NB4 (cell line): ENCODE measurements at regions not wholly inside any gene's neighbourhood (a gene's known extent, or its start where the extent isn't known, plus 50 kb on each side); places are given as distances from the start of the nearest gene placed in this dataset.

Experiments
- DNase-seq: peaks from one replicate; pipeline ENCODE4 v3.0.0; 2010; ENCODE audit warnings: low read depth
- H3K4me3 ChIP-seq: one replicate; pipeline ENCODE4 v1.5.1; 2011; ENCODE audit warnings: mild to moderate bottlenecking, low read depth, low read length, moderate library complexity
- MYC ChIP-seq: IDR thresholded peaks from 2 replicates; pipeline ENCODE4 v1.6.1; 2011; ENCODE audit warnings: low read depth, low read length
- POLR2A ChIP-seq: IDR thresholded peaks from 2 replicates; pipeline ENCODE4 v1.6.1; 2011; ENCODE audit warnings: mild to moderate bottlenecking; ENCODE audit not compliant: insufficient read length; ENCODE audit errors: extremely low read depth
- TF ChIP-seq, protein P1 (sequence below): IDR thresholded peaks from 2 replicates; pipeline ENCODE4 v1.6.1; 2011; ENCODE audit warnings: low read depth, low read length
- TF ChIP-seq, protein P2 (sequence below): IDR thresholded peaks from one replicate; pipeline ENCODE4 v1.5.1; 2012; ENCODE audit warnings: low read depth, low read length

DNA sequence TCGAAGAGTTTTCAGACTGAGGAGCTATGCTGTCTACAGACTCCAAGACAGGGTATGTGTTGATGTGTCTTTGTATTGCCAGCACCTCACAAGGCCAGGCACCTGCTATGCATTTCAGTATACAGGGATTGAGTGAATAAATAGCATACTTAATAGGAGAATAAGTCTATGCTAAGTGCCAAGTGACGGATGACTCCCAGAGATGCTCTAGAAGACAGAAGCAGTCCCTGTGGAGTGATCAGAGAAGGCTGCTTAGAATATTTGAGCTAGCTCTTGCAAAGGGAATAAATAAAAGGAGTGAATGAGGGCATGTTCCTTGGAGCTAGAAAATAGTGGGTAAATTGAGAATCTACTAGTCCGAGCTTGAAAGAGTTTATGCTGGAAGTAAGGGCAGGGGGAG lies 346.4 kb downstream of the GATA3 start:
- H3K4me3 ChIP-seq: no peak overlapping the region
- no peak for DNase-seq
- TF ChIP-seq POLR2A (no peak), MYC (no peak)
- TF ChIP-seq, protein P1, sequence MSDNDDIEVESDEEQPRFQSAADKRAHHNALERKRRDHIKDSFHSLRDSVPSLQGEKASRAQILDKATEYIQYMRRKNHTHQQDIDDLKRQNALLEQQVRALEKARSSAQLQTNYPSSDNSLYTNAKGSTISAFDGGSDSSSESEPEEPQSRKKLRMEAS: no peak
- TF ChIP-seq, protein P2, sequence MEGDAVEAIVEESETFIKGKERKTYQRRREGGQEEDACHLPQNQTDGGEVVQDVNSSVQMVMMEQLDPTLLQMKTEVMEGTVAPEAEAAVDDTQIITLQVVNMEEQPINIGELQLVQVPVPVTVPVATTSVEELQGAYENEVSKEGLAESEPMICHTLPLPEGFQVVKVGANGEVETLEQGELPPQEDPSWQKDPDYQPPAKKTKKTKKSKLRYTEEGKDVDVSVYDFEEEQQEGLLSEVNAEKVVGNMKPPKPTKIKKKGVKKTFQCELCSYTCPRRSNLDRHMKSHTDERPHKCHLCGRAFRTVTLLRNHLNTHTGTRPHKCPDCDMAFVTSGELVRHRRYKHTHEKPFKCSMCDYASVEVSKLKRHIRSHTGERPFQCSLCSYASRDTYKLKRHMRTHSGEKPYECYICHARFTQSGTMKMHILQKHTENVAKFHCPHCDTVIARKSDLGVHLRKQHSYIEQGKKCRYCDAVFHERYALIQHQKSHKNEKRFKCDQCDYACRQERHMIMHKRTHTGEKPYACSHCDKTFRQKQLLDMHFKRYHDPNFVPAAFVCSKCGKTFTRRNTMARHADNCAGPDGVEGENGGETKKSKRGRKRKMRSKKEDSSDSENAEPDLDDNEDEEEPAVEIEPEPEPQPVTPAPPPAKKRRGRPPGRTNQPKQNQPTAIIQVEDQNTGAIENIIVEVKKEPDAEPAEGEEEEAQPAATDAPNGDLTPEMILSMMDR: no peak

DNA sequence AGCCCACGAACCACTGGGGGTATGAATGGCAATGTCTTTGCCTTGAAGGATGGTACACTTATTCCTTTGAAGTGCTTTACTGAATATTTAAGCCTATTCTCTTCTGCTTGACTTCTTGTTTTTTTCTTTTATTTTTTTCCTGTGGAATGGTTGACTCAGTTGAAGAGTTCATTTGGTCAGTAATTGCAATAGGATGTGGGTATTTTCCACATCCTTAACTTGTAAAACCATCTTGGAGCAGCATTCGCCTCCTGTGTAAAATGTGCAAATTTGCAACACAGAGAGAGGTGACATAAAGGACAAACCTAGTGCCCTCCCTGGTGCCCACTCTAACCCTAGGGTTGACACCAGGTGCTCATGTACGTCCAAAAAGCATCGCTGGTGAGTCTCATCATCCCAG lies 347.0 kb downstream of the GATA3 start:
- H3K4me3 ChIP-seq: no peak overlapping the region
- TF ChIP-seq MYC (no peak), POLR2A (no peak)
- TF ChIP-seq, protein P2: no peak
- TF ChIP-seq, protein P1: no peak
- no peak for DNase-seq

DNA sequence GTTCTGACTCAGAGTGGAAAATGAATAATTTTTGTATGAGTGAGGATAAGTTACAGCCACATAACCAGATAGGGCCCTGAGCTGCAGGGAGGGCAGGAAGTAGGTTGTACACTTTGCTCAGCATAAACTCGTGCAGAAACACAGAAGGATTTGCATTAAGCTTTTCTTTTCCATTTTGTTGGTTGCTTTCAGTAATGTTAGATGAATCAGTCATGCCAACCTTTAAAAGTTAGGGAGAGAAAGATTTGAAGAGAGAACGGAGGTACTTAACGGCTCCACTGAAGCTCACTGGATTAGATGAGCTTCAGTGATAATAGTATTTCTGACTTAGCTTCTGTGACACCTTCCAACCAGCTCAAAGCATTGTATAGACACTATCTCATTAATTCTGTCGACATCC lies 348.1 kb downstream of the GATA3 start:
- DNase-seq: no peak
- no peak for TF ChIP-seq MYC
- H3K4me3 ChIP-seq: no peak overlapping the region

DNA sequence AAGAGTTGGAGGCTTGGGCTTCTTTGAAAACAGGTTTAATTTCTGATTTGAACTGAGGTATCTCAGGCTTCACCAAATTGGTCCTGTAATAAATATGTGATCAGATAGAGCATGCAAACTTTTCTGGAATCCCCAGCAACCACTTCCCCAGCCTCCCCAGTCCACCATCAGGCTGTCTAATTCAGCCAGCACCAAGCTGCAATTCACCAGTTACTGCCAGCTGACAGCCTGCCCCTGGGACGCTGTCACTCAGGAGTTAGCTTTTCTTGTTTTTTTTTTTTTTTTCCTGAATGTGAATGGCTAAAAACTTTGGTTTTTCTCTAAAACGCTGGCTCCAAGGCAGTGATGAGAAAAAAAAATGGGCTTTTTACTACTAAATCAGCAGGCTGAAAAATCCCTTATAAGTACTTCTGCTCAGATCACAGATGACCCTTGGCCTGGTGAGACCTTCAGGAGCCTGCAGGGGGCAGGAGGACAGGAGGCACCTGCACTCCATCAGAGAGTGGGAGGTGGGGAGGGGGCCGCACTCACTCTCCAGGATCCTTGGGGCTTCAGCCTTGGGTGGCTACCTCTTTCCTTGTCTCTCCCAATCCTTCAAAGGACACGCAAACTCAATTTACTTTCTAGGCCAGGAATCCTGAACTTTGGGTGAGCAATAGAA lies 349.4 kb downstream of the GATA3 start:
- no peak for DNase-seq
- TF ChIP-seq, protein P2: no peak
- TF ChIP-seq MYC: no peak
- TF ChIP-seq, protein P1: no peak
- TF ChIP-seq POLR2A: no peak
- H3K4me3 ChIP-seq: no peak overlapping the region

DNA sequence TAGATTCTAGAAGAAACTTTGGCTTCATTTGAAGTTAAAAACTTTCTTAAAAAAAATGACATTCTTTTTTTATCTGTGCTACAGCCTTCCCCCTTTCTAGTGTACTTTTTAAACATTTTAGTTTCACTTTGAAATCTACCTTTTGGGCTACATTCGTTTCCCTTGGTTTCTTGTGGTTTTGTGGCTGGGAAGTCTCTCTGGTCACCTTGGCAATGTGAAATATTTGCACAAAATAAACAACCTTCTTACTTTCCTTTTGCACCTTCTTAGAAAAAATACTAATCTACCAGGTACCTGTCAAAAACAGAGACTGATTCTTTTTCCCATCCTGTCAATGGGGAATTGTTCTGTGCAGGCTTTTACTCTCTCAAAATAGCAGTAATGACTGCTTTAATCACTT lies 350.2 kb downstream of the GATA3 start:
- no peak overlapping the region for H3K4me3 ChIP-seq
- TF ChIP-seq POLR2A: no peak
- TF ChIP-seq, protein P2: no peak
- TF ChIP-seq, protein P1: no peak
- no peak for TF ChIP-seq MYC
- DNase-seq: no peak

DNA sequence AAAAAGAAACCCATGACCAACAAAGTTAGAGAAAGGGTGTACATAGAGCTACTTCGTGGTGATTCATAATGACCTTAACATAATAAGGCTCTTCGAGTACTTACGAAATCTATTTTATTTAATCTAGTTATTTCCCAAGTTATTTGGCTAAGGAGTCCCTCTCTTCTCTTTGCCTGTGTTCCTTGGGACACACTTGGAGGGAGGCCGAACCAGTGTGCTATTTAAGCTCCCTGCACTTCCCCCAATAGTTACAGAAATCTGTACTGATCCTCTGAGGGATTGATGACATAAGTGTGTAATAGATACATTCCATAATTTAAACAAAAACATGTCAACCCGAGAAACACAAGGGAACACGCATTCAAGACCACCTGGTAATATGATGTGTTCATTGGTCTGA lies 351.1 kb downstream of the GATA3 start:
- DNase-seq: no peak
- no peak for TF ChIP-seq MYC
- no peak overlapping the region for H3K4me3 ChIP-seq

DNA sequence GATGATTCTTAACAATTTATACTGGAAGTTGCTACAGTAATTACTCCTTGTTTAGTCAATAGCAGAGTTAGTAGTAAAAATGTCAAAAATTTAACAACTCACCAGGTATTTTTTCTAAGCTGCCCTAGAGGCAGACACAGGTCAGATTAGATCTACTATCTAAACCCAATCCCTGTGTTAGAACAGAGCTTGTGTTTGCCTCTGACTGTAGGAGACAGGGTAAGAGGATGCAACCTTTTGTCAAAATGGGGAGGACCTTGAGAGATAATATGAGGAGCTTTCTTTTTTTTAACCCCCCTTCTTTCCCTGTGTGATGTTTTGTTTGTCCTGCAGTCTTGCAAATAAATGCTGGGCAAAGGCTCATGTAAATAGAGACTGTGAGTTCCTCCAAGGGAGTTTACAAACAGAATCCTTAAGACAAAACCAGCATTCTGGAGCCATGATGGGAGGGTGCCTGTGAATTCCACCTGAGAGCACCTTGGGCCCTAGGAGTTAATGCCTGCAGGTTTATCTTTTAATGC lies 353.1 kb downstream of the GATA3 start:
- DNase-seq: no peak
- no peak overlapping the region for H3K4me3 ChIP-seq
- TF ChIP-seq, protein P1: no peak
- TF ChIP-seq MYC (no peak), POLR2A (no peak)
- TF ChIP-seq, protein P2: no peak
